NCI-H2227 (cell line): ENCODE measurements at regions not wholly inside any gene's neighbourhood (a gene's known extent, or its start where the extent isn't known, plus 50 kb on each side); places are given as distances from the start of the nearest gene placed in this dataset.

ENCODE experiments used
- DNase-seq: peaks from one replicate; lab custom pipeline; 2025; ENCODE audit not compliant: unreplicated experiment; lab: John Stamatoyannopoulos, UW

DNA sequence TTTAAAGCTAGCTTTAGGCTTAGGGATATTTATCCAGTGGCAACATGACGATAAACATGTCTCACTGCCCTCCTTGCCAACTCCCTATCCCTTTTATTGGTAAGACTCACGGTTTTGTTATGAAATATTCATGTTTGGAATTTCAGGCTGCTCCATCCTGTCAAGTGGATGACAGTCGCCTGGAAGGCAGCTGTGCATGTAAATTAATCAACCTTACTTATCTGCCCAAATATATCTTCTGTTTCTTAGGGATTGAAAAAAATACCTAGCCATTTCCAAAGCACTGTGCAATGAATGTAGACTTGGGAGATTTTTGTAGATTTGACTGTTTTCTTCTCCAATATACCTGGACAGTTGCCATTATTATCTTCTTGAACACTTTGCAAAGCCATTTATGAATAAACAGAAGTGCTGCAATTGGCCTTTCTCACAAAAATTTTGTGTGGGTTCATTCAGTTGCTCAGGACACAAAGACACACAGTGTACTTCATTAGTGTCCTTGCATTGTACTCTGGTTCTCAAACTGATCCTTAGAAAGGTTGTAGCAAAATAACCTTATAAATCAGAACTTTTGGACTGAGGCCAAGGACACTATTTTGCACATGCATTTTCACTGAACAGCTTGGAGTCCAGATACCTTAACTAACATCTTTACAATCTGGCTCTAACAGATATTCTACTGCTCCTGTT lies 889.4 kb upstream of the SEMA6A start:
- DNase-seq, result no peak

DNA sequence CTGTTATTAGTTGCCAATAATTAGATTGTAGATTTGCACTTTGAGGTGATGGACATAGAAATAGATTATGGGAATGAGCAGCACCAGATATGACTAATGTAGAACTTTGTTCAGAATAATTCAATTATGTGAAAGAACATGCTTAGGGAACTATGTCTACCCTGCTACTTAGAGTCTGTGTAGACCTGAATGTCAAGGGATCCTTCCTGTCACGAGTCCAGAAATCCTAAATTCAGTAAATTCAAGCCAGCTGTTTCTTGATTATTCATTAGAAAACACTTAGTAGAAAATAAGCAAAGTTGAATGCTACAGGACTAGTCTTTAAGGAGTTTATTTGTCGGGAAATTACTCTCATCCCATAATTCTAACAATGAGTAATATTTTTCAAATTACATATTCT lies 887.3 kb upstream of the SEMA6A start:
- no peak for DNase-seq

DNA sequence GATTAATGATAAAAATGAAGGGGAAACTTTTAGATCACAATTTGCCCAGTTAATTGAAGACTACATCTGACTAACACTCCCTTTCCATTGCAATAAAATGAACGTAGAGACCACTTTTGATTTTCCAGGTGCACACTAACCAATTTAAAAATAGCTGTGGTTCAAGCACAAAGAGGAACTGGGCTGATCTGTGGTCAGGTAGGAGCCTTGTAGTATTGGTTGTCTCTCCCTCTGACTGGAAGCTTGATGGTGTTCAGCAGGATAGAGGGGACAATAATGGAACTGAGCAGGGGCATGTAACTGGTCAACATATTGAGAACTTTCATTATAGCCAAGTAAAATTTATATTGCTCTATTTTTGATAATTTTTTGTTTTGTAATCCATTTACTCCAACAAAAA lies 886.8 kb upstream of the SEMA6A start:
- no peak for DNase-seq

DNA sequence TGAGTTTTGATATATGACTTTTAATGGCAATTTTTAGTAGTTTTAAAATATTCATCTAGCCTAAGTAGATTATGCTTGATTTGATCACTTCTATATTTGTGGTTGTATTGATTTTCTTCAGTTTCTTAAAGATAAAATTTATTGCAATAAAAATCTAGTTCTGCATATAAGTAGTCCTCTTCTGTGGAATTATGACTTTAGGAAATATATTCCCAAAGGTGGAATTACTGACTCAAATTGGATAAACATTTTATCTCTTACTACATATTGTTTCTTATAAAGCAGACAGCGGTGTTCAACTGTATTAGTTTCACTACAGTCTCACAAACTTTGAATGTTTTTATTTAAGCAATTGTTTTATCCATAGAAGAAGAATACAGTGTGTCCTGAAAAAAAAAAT lies 883.0 kb upstream of the SEMA6A start:
- no peak for DNase-seq

DNA sequence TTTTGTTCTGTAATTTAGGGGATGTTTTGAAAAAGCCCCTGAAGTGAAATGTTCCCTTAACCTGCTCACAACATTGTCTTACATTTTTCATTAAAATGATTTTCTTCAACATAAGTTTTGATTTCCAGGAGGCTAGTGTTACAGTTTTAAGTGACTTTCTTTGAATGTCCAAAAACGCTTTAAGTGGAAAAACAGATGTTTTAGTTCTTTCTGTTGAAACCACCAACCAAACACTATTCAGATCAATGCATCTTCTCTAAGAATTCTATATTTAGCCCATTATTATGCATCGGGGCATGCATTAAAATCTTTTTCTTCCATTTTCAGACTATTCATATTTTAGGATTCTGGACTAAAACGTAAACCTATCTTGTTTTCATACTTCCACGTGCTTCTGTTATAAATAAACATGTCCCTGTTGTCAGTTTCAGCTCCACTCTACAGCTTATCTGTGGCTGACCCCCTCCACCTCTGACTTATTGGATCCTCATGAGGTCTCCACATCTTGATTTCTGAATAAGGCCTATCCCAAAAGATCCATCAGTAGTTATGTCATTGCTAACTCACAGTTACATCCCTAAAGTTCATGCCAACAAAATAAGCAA lies 882.3 kb upstream of the SEMA6A start:
- no peak for DNase-seq

DNA sequence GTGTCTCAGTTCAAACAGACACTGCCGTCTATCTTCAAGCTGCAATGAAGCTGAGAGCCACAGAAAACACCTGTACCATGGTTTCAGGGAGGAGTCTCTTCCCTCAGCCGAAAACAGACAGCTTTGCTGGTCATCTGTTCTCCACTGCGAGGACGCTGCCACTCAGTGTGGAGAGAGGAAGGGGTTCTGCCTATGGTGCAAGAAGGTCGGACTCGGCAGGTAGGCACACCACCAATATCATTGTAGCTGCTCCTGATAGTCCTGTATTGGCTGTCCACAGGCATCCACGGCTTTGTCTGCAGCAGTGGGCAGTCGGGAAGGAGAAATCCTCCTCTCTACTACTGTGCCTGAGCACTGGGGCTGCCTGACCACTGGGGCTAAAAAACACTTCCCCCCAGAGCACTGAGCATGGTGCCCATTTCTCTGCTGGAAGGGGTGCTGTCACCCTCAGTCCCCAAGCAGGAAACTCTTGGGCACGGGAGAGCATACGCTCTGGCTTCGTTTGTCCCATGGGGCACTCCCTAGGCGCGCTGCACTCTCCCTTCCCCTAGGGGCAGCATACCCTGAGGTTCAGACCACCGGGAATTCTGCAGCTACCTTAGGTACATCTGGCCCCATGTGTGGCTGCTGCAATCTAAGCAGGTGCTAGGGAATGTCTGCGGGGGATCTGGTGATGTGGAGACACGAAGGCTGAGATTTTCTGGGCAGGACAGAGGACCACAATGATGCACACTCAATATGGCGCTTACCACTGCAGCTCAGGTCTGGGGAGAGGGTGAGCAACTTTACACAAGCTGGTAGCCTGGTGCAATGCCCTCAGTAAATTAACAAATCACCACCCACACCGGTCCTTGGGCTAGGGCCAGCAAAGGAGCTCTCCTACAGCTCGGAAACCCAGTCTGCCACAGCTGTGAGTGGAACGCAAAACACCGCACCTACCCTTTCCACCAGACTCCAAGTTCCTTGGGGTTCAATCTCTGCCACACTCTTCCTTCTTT lies 880.9 kb upstream of the SEMA6A start:
- no peak for DNase-seq

DNA sequence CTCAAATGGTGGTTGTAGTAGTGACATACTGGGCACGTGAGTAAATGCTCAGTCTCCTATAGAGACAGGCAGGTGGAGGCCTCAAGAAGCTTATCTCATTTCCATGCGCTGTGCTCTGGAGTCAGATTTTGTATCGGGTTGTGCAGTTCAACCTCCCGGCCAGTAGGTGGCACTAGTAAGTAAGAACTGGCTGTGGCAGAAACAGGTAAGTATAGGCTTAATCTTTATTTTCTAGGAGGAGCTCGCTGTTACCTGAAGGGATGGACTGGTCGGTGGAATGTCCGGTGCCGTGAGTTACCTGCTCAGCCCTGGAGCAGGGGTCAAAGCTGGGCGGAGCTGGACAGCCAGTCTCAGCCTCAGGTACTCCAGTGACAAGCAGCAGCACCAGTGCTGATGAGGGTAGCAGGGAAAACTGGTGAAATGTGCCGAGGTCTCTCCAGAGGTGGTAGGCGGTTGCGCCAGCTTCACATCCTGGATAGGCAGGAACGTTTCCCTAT lies 880.1 kb upstream of the SEMA6A start:
- DNase-seq, result no peak

DNA sequence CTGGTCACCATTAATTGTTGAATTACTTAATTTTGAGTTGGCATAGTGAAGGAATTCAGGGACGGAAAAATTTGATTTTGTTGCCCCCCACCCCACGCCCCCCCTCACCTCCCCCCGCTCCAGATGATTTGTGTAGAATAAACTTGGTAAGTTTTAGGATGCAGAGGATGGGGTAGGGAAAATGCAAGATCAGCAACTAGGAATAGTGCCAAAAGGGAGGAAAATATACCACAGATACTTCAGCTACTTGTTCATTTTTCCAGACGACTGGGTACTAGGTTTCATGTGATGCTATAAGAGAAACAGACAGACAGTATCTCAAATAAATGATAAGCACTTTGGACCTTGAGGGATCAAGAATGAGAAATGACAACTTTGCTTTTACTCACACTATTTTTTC lies 862.2 kb upstream of the SEMA6A start:
- DNase-seq, result no peak

DNA sequence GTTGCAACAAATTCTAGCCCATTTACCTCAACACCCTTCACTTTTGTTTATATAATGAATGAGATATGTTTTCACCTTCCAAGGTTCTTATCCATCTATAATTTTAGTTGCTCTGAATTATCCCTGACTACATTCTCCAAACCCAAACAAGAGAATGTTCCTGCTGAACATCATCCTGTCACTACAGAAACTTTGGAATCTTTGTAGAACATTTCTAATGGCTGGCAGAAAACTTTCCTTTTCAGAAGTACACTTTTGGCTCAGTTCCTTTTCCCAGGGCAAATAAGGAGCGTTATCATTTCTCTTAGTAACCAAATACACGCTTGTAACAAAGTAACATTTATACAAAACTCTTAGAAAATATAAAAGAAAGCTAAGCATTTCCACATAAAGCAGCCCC lies 860.6 kb upstream of the SEMA6A start:
- no peak for DNase-seq

DNA sequence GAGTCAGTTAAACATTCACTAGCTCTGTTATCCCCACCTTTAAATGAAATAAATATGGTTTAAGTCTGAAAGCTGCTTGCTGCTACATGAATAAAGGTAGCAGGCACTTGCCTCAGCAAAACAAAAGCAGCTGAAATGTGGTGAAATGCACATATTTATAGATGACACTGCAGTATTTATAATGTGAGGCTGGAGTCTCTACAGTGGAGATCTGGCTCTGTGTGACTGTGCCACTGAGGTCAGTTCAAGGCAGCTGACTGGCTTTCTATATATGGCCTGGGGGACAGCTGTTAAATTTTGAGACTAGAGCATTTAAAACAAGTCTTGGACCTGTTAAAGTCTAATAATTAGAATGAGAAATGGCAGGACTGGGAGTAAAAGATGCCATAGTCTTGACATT lies 859.6 kb upstream of the SEMA6A start:
- DNase-seq, result no peak

DNA sequence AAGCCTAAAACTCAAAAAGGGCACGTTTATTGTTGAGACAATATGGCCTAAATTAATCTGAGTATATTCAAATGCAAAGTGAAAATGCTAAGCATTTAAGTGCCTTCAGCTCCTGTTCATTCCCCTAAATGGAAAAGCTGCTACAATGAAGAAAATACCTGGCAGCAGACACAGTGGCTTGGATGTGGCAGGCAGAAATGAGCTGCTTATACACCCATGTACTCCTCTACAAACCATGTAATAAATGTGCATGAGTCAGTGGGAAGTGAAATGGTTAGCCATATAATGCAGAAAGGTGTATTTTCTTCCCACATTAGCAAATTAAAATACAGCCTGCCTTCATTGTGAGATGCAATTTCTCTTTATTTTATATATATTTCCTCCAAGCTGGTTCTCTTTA lies 859.2 kb upstream of the SEMA6A start:
- DNase-seq, result no peak

DNA sequence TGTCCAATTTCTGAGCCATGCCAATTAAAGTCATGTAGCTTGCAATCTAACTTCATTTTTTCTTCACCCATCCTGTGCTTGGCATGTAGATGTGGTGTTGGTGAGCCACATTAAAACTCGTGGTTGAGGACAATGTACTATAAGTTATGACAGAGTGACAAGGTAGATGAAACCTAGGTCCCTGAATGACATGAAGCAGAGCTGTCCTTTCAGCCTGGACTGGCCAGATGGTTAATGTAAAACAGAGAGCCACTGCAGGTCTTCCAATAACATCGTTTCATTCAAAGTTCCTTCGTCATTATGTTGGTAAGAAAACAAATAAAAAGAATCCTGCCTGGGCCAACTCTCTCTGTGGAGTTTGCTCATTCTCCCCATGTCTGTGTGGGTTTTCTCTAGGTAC lies 856.5 kb upstream of the SEMA6A start:
- DNase-seq, result no peak

DNA sequence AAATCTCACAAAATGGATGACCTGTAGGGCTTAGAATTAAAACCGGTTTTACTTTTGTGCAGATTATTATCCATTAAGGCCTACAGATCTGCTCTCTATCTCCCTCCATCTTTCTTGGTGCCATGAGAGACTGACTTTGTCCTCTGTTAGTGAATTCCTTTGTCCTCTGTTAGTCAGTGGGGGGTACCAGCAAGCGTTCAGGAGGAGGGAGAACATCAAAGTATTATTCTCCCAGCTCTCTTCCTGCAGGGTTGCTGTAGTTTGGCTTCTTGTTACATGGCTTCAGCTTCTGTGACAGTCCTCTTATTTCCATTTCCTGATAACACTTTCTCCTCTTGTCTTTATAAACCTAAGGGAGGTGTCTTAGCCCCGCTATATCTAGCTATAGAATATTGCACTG lies 850.5 kb upstream of the SEMA6A start:
- no peak for DNase-seq

DNA sequence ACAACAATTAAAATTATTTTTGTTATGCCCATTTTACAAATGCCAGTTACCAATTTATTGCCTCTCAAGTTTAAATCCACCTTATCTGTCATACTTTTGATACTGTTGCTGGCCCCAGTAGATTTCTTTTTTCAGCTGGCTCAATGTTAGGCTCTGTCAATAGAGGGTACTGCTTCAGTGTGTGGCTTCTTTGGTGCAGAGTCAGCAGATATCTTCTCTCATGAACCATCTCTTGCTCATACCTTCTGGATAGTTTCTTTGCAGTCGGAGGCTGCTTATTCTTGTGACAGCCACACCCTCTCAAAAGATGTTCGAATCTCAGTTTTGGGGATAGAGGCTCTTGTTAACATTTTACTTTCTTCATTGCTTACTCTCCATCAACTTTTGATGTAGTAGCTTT lies 849.9 kb upstream of the SEMA6A start:
- DNase-seq, result no peak

DNA sequence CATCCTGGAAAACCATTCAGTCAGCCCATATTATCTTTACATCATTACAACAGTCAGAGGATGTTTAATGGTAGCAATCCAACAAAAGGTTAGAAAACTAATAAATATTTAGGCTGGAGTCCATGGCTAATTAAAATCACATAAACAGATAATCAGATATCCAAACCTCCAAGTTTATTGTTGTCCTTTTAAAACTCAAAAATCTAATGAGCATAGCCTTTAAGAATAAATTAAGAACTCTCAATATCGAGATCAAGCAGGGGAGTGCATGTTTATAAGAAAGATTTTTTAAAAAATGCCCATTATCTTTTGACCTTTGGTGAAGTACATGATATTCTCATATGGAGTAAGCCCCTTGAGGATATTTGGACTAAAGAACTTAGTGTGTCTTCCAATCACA lies 842.9 kb upstream of the SEMA6A start:
- no peak for DNase-seq

DNA sequence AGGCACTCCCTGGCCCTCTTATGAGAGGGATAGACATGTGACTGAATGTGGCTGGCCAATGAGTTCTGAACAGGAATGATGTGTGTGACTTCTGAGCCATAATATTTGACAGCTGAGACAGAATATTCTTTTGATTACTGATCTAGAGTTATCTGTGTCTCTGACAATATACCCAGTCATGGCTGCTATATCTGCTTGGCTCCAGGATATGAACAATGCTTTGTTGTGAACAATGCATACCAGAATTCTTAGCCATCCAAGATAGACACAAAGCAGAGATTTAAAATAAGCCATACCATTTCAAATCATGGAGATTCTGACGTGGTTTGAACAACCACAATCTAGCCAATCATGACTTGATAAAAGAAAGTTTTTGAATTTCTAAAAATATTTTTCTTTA lies 840.3 kb upstream of the SEMA6A start:
- DNase-seq, result no peak

DNA sequence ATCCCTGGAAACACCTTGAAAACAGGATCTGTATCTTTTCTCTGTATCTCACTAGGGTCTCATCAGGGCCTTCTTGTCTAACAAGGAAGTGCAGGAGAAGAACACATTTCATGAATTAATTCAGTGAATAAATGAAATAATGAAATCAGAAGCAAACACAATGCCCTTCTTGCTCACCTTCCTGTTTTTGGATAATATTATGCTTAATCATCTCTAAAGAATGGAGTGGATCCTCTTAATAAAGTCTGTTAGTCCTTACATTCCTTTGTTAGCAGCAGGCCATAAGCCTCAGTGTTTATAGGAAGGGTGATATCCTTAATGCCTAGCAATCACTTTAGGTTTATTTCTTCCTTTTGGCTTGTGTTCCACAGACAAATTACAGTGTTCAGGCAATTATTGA lies 837.1 kb upstream of the SEMA6A start:
- no peak for DNase-seq

DNA sequence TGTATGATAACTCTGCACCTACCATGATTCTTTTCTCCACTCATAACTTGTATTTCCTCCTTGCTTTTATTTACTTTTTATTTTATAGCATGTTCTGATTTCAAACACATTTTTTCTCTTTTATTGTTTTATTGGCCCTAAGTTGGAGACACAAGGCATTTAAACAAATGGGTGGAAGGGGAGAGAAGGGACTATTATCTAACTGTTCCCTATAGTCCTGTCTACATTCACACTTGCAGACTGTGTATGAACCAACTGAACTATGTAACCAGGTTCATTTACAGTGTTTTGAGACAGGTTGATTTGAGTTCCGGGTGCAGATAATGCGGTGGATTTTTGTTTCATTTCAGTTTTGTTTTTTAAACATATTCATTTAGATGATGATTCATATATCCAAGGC lies 830.6 kb upstream of the SEMA6A start:
- no peak for DNase-seq

DNA sequence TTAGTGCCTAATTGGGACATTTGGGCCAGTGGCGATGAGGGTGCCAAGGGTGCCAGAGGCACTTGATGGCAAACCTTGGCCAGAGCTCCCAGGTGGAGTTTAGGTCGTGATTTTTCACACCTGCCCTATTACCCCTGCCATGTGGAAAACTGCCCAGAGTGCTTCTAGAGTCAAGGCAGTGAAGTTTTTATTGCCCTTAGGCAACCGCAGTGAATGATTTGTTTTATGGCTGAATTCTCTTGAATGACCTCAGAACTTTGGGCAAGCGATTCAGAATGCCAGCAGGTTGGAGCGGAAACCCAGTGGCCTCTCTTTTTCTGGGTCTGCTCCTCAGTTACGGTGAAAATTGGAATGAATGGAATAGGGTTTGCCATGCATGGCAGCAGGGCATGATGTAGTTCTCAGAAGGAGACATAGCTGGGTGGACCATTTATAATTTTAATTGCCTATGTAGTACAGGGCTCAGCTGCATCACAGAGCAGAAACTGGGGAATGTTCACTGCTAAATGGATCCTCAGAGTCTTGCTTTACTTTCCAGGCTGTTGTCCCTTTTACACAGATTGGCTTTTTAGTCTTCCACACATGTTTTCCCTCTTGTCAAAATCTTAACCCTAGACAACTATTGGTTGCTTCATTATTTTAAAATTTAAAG lies 820.0 kb upstream of the SEMA6A start:
- DNase-seq, result no peak

DNA sequence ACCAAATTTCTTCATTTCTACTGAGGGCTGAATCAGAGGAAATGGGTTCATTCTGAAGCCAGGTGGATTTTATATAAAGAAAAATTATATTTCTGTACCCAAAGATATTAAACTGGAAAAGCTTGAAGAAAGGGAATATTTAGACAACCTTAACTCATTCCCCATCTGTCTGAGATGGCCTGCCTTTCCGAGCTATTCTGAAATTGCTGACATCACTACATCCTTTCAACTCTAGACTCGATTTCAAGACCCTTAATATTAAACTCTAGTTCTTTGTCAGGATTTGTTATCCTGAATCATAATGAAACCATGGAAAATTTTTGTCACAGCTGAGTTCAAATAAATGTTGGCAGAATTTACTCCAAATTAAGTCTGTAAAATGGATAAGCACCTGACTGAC lies 818.5 kb upstream of the SEMA6A start:
- no peak for DNase-seq

DNA sequence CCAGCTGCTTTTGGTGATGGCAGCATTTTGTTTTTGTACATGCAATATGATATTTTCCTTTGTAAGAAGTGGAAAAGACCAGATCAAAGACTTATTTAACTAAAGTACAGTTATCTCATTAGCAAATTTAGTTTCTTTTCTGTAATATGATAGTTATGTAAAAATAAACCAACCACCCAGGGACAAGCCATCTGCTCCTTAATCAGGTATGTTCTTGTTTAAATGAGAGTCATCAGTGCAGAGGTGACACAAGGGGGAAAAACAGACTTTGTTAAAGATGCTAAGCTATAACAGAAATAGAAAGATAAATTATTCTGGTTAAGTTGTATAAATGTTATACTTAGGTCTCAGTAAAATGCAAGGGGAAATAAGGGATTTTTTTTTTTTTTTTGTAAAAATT lies 805.7 kb upstream of the SEMA6A start:
- no peak for DNase-seq
